Testis (tissue), 2 donors: ENCODE measurements at regions not wholly inside any gene's neighbourhood (a gene's known extent, or its start where the extent isn't known, plus 50 kb on each side); places are given as distances from the start of the nearest gene placed in this dataset.

Source experiments
- DNase-seq: peaks from one replicate; pipeline ENCODE4 v3.0.0-alpha.2; 2019
- H3K27ac ChIP-seq, 2 donors: fragments of 200-600 bp; sonication (generic); one replicate each; pipeline ENCODE4 v1.5.1; 2019
- H3K27me3 ChIP-seq: fragments of 200-600 bp; sonication (generic); one replicate; pipeline ENCODE4 v1.5.1; 2019
- H3K36me3 ChIP-seq: fragments of 200-600 bp; sonication (generic); one replicate; pipeline ENCODE4 v1.5.1; 2017; ENCODE audit warnings: low read depth; ENCODE audit errors: missing control alignments
- H3K4me1 ChIP-seq: fragments of 200-600 bp; sonication (generic); one replicate; pipeline ENCODE4 v1.5.1; 2019
- H3K4me3 ChIP-seq, 2 donors: fragments of 200-600 bp; sonication (generic); one replicate each; pipeline ENCODE4 v1.5.1; 2017 to 2019
- H3K9me3 ChIP-seq: fragments of 200-600 bp; sonication (generic); one replicate; pipeline ENCODE4 v1.5.1; 2017
- POLR2A ChIP-seq: fragments of 450-650 bp; IDR thresholded peaks from one replicate; pipeline ENCODE4 v1.6.1; 2017; ENCODE audit warnings: antibody characterized with exemption, mild to moderate bottlenecking, moderate library complexity
- WGBS, 2 donors: methylation state at CpG; one replicate each; pipeline ENCODE4 v1.1.5; 2018; 5-methylcytosine and 5-hydroxymethylcytosine counted together
- intact Hi-C: fragments of 100-400 bp; cut with DNase I; formaldehyde crosslinking; loops from one replicate; pipeline ENCODE4 v1.15.1; 2023; ENCODE audit warnings: low total_unique reads
- TF ChIP-seq, protein P1 (sequence below), 3 experiments: fragments of 450-650 bp in 2 of 3; fragments of 200-600 bp in 1 of 3; sonication (generic) in 1 of 3; IDR thresholded peaks; one replicate each; pipeline ENCODE4 v1.5.1; 2016 to 2019; ENCODE audit warnings: antibody characterized with exemption in 3 of 3, mild to moderate bottlenecking in 2 of 3, moderate library complexity in 1 of 3

DNA sequence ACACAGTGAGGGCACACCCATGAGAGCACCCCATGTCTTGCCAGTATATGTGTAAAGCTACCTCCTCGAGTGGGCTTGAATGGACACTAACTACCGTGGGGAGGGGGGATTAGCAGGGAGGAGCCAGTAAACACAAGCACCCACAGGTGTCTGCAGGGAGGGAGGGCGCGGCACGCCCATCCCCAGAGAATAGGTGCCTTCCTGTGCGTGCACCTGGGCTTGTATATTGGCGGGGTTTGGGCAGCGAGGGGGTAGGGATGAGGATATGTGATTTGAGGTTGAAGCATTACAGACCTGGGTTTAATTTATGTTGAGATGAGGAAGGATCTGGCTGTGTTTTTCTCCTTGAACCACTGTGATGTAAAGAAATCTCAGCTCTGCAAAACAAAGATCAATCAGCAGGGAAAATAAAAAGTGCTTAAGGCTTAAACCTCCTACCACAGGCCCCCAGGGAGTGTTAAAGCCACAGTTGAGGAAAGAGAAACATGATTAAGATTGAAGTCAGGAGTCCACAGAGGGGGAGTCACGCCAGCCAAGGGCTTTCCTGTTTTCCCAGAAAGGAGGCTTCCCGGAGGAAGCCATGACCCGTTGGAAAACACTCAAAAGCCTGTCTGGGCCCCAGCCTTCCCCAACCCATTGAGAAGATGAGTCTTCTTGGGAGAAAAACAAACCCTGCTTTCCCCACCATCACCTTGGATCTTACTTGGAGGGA lies 80.0 kb downstream of the CAMK2N1 start:
- no peaks in the 10 kb centered on the region for H3K9me3 ChIP-seq

DNA sequence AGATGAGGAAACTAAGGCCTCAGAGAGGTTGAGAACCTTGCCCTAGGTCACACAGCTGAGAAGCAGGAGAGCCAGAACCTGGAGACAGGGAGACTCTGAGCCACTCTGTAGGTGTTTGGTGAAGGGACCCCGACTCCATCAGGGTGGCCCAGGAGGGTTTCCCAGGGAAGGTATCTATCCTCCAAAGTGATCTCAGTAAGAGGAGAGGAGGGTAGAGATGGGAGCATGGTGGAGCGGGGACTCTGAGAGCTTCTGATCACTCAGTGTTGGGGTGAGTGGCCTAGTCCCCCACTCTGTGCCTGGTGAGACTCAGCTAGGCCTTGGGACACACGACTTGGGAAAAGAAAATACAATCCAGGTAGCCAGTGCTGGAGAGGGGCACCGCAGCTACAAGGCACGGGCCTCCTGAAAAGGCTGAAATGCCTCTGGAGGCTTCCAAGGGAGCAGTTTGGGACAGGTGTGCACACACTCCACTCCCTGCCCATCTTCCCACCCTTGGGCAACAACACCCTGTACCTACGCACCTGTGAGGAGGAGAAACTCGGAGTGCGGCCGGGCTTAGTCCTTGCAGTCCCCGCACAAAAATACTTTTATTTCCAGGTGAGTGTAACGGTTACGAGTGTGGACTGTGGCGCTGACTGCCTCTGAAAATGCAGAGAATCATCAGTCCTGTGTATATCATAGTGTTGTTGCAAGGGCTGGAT lies 80.8 kb downstream of the CAMK2N1 start:
- no peak for TF ChIP-seq POLR2A
- TF ChIP-seq, protein P1, sequence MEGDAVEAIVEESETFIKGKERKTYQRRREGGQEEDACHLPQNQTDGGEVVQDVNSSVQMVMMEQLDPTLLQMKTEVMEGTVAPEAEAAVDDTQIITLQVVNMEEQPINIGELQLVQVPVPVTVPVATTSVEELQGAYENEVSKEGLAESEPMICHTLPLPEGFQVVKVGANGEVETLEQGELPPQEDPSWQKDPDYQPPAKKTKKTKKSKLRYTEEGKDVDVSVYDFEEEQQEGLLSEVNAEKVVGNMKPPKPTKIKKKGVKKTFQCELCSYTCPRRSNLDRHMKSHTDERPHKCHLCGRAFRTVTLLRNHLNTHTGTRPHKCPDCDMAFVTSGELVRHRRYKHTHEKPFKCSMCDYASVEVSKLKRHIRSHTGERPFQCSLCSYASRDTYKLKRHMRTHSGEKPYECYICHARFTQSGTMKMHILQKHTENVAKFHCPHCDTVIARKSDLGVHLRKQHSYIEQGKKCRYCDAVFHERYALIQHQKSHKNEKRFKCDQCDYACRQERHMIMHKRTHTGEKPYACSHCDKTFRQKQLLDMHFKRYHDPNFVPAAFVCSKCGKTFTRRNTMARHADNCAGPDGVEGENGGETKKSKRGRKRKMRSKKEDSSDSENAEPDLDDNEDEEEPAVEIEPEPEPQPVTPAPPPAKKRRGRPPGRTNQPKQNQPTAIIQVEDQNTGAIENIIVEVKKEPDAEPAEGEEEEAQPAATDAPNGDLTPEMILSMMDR (IDR thresholded peaks at IDR 0.05) = no peak
- intact Hi-C loops = no loop called here
- H3K36me3 ChIP-seq = no peaks in the 10 kb centered on the region
- H3K27ac ChIP-seq = no peak overlapping the region
- WGBS, 2 donors = 84 to 87% methylated on average over 13 of the region's 13 CpGs
- no peak for DNase-seq
- H3K27me3 ChIP-seq = no peaks in the 10 kb centered on the region
- no peaks in the 10 kb centered on the region for H3K4me1 ChIP-seq
- no peaks in the 10 kb centered on the region for H3K9me3 ChIP-seq
- H3K4me3 ChIP-seq = no peak overlapping the region

More for the DNA sequence above, 80.0 kb downstream of the CAMK2N1 start:
- no peak overlapping the region for H3K27ac ChIP-seq
- no peaks in the 10 kb centered on the region for H3K27me3 ChIP-seq
- 52 to 55% methylated on average over 11 of the region's 11 CpGs for WGBS, 2 donors
- no peak for DNase-seq
- no peak overlapping the region for H3K4me3 ChIP-seq
- H3K36me3 ChIP-seq = no peaks in the 10 kb centered on the region
- TF ChIP-seq, protein P1 (IDR thresholded peaks at IDR 0.05) = no peak
- no peak for TF ChIP-seq POLR2A
- intact Hi-C loops = no loop called here
- no peaks in the 10 kb centered on the region for H3K4me1 ChIP-seq
